ENCODE measurements at regions not wholly inside any gene's neighbourhood (a gene's known extent, or its start where the extent isn't known, plus 50 kb on each side); places are given as distances from the start of the nearest gene placed in this dataset.

DNA sequence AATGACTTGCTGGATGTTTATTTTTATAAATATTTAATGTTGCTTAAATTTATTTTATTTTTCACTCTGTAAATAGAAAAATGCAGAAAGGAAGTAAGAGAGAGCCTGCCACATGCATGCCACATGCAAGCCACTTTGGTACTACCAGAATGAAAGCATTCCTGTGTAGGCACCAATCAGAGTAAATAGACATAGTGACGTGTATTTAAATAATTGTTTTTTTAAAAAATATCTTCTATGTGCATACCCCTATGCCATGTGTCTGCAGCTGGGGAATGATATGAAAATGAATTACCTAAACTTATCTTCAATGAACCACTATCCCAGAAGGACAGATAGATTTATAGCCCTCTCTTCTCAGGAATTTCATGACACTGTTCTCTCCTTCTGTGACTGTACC, 651.5 kb upstream of the RIOK2 start:
- ATAC-seq (ENCODE audit: low read depth) = no peak
- CTCF ChIA-PET = no interaction called here
- intact Hi-C loops (cut with micrococcal nuclease) = loop anchor here (10.0 kb wide), 1 partner anchor 520 kb away; no protein-coding TSS in a partner anchor

More for the DNA sequence above, 651.5 kb upstream of the RIOK2 start:
- in situ Hi-C loops (cut with MboI; ENCODE audit: low sequenced_read_pairs) = no loop called here
- Histone ChIP-seq H2AK5ac (ENCODE audit: low read depth, low read length) (no peak overlapping the region), H4K5ac (ENCODE audit: low read depth, low read length) (no peak overlapping the region), H3K9me3 (ENCODE audit: control insufficient read depth, insufficient read depth, low read length) (no peaks in the 10 kb centered on the region; the same call in 1 of the 2 replicates), H3K27ac (ENCODE audit: insufficient read depth, low read length) (no peak overlapping the region), H2BK120ac (ENCODE audit: low read depth, low read length) (no peak overlapping the region), H3K9ac (ENCODE audit: low read depth, low read length) (no peak overlapping the region), H3K27me3 (ENCODE audit: control insufficient read depth, insufficient read depth, low read length) (peaks cover 6% of the 10 kb centered on the region), H3K4me1 (ENCODE audit: control insufficient read depth, insufficient read depth, low read length) (peaks cover 2% of the 10 kb centered on the region; the same call in 1 of the 2 replicates), H2AK9ac (replicated peaks; ENCODE audit: low read depth, low read length, poor library complexity) (no peak overlapping the region), H4K91ac (ENCODE audit: insufficient read depth, low read depth, low read length) (no peak overlapping the region), H2BK15ac (ENCODE audit: low read depth, low read length) (no peak overlapping the region), H2BK5ac (ENCODE audit: low read depth, low read length, poor library complexity, severe bottlenecking) (no peak overlapping the region), H3K14ac (replicated peaks; ENCODE audit: low read depth, low read length) (no peak overlapping the region), H3K9me1 (ENCODE audit: insufficient read depth, low read length) (no peaks in the 10 kb centered on the region), H3K4me3 (ENCODE audit: insufficient read depth, low read depth, low read length) (no peak overlapping the region), H3K4ac (ENCODE audit: low read depth, low read length) (no peak overlapping the region), H4K8ac (ENCODE audit: low read depth in 2 of 2, low read length in 2 of 2) (no peak overlapping the region), H2BK20ac (ENCODE audit: low read depth, low read length) (no peak overlapping the region), H3K18ac (ENCODE audit: low read depth, low read length) (no peak overlapping the region), H4K20me1 (ENCODE audit: insufficient read depth, low read length) (no peaks in the 10 kb centered on the region), H3K56ac (ENCODE audit: extremely low read depth, insufficient read depth, low read length) (no peak overlapping the region), H2AFZ (replicated peaks; ENCODE audit: low read length, poor library complexity) (no peak overlapping the region), H3K36me3 (ENCODE audit: control insufficient read depth, insufficient read depth, low read length) (no peaks in the 10 kb centered on the region), H3K23ac (ENCODE audit: low read depth, low read length) (no peak overlapping the region), H3K4me2 (ENCODE audit: low read depth, low read length) (no peak overlapping the region), H3K79me1 (ENCODE audit: low read depth in 1 of 2, low read length in 2 of 2) (no peaks in the 10 kb centered on the region)
- TF ChIP-seq CHD1 (IDR thresholded peaks at IDR 0.05; ENCODE audit: low read depth, low read length) (no peak), MAZ (IDR thresholded peaks at IDR 0.05; ENCODE audit: borderline replicate concordance, low read depth, low read length) (no peak), BHLHE40 (IDR thresholded peaks at IDR 0.05; ENCODE audit: low read depth, low read length) (no peak), FOS (IDR thresholded peaks at IDR 0.05; ENCODE audit: low read depth, low read length) (no peak), SMC3 (IDR thresholded peaks at IDR 0.05; ENCODE audit: low read depth, low read length) (no peak), POLR2A (IDR thresholded peaks at IDR 0.05; ENCODE audit: low read depth, low read length) (no peak), RFX5 (IDR thresholded peaks at IDR 0.05; ENCODE audit: low read depth, low read length) (no peak), RCOR1 (IDR thresholded peaks at IDR 0.05; ENCODE audit: insufficient replicate concordance, low read length) (no peak)
- TF ChIP-seq, protein P1, sequence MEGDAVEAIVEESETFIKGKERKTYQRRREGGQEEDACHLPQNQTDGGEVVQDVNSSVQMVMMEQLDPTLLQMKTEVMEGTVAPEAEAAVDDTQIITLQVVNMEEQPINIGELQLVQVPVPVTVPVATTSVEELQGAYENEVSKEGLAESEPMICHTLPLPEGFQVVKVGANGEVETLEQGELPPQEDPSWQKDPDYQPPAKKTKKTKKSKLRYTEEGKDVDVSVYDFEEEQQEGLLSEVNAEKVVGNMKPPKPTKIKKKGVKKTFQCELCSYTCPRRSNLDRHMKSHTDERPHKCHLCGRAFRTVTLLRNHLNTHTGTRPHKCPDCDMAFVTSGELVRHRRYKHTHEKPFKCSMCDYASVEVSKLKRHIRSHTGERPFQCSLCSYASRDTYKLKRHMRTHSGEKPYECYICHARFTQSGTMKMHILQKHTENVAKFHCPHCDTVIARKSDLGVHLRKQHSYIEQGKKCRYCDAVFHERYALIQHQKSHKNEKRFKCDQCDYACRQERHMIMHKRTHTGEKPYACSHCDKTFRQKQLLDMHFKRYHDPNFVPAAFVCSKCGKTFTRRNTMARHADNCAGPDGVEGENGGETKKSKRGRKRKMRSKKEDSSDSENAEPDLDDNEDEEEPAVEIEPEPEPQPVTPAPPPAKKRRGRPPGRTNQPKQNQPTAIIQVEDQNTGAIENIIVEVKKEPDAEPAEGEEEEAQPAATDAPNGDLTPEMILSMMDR (conservative IDR thresholded peaks at IDR 0.05; ENCODE audit: low read depth, low read length) = no peak
- no TSS peak for BruUV-seq (replicated peaks)
- no peak for DNase-seq
- no CpG with 5 or more reads among the region's 1 CpG for WGBS, 2 experiments (ENCODE audit: extremely low coverage in 2 of 2, insufficient read length in 1 of 2)
- dilution Hi-C loops (cut with HindIII; ENCODE audit: low sequenced_read_pairs, unreplicated experiment) = no loop called here
- POLR2A ChIA-PET (ENCODE audit: unreplicated experiment) = no interaction called here
